Loucy (cell line): ENCODE measurements at regions not wholly inside any gene's neighbourhood (a gene's known extent, or its start where the extent isn't known, plus 50 kb on each side); places are given as distances from the start of the nearest gene placed in this dataset.

ENCODE experiments used
- H2AFZ ChIP-seq: fragments of 200-600 bp; sonication (generic); 2 replicates; pipeline ENCODE4 v1.6.0; 2016; ENCODE audit warnings: antibody characterized with exemption, mild to moderate bottlenecking, low read length, moderate library complexity
- H3F3A ChIP-seq: fragments of 200-600 bp; 2 replicates; pipeline ENCODE4 v1.6.0; 2016; ENCODE audit warnings: antibody characterized with exemption, low read depth, mild to moderate bottlenecking
- H3K27me3 ChIP-seq: fragments of 200-600 bp; sonication (generic); 2 replicates; pipeline ENCODE4 v1.6.1; 2014; ENCODE audit warnings: low read length, mild to moderate bottlenecking; ENCODE audit not compliant: insufficient read depth, poor library complexity, severe bottlenecking
- H3K36me3 ChIP-seq: fragments of 200-600 bp; sonication (generic); 2 replicates; pipeline ENCODE4 v1.6.1; 2016; ENCODE audit warnings: low read length; ENCODE audit not compliant: insufficient read depth
- H3K4me1 ChIP-seq: fragments of 200-600 bp; sonication (generic); 2 replicates; pipeline ENCODE4 v1.5.1; 2014; ENCODE audit warnings: low read length, mild to moderate bottlenecking; ENCODE audit not compliant: insufficient read depth, poor library complexity, severe bottlenecking
- H3K4me2 ChIP-seq: fragments of 200-600 bp; sonication (generic); 2 replicates; pipeline ENCODE4 v1.6.0; 2014; ENCODE audit warnings: antibody characterized with exemption, low read length, low read depth, mild to moderate bottlenecking; ENCODE audit not compliant: poor library complexity, severe bottlenecking
- H3K4me3 ChIP-seq: fragments of 200-600 bp; sonication (generic); 2 replicates; pipeline ENCODE4 v1.5.1; 2014; ENCODE audit warnings: low read length, mild to moderate bottlenecking, mixed read lengths; ENCODE audit not compliant: poor library complexity, severe bottlenecking
- H3K79me2 ChIP-seq: fragments of 200-600 bp; sonication (generic); 2 replicates; pipeline ENCODE4 v1.6.1; 2014; ENCODE audit warnings: low read length; ENCODE audit not compliant: insufficient read depth
- H3K9ac ChIP-seq: fragments of 200-600 bp; sonication (generic); 2 replicates; pipeline ENCODE4 v1.6.0; 2014; ENCODE audit warnings: mild to moderate bottlenecking, low read depth, low read length, moderate library complexity; ENCODE audit not compliant: poor library complexity, severe bottlenecking
- H3K9me2 ChIP-seq: fragments of 200-600 bp; sonication (generic); replicated peaks from 2 replicates; pipeline ENCODE4 v1.6.1; 2016; ENCODE audit warnings: low read depth, low read length, mixed read lengths
- H3K9me3 ChIP-seq: fragments of 200-600 bp; sonication (generic); 2 replicates; pipeline ENCODE4 v1.6.1; 2014; ENCODE audit warnings: mild to moderate bottlenecking, antibody characterized with exemption, low read length, low read depth; ENCODE audit not compliant: insufficient read depth
- H4K20me1 ChIP-seq: fragments of 200-600 bp; sonication (generic); 2 replicates; pipeline ENCODE4 v1.6.0; 2014; ENCODE audit warnings: antibody characterized with exemption, low read length, mild to moderate bottlenecking; ENCODE audit not compliant: insufficient read depth, poor library complexity, severe bottlenecking
- CTCF ChIP-seq: fragments of 200-600 bp; sonication (generic); conservative IDR thresholded peaks from 2 replicates; pipeline ENCODE4 v1.5.1; 2014; ENCODE audit warnings: mild to moderate bottlenecking, antibody characterized with exemption, low read length
- EZH2phosphoT487 ChIP-seq: fragments of 200-600 bp; IDR thresholded peaks from 2 replicates; pipeline ENCODE4 v1.6.1; 2018; ENCODE audit warnings: antibody characterized with exemption, mild to moderate bottlenecking, moderate library complexity, borderline replicate concordance

GRCh38 chr2:199092419-199092818 is 365.3 kb downstream of the SATB2 start:
- Histone ChIP-seq H3K27me3 (no peaks in the 10 kb centered on the region), H3K4me2 (no peak overlapping the region), H3K79me2 (no peaks in the 10 kb centered on the region), H4K20me1 (no peaks in the 10 kb centered on the region), H2AFZ (no peak overlapping the region), H3K9me3 (no peaks in the 10 kb centered on the region), H3K9ac (no peak overlapping the region), H3K9me2 (no peaks in the 10 kb centered on the region), H3K36me3 (no peaks in the 10 kb centered on the region), H3K4me1 (peaks cover 7% of the 10 kb centered on the region), H3K4me3 (no peak overlapping the region), H3F3A (no peaks in the 10 kb centered on the region)
- TF ChIP-seq CTCF (no peak), EZH2phosphoT487 (no peak)

- Histone ChIP-seq H3K36me3 (no peaks in the 10 kb centered on the region), H3K9ac (no peak overlapping the region), H2AFZ (no peak overlapping the region), H4K20me1 (no peaks in the 10 kb centered on the region), H3K4me3 (no peak overlapping the region), H3K4me2 (no peak overlapping the region), H3K4me1 (peaks cover 13% of the 10 kb centered on the region), H3K9me2 (no peaks in the 10 kb centered on the region), H3K27me3 (no peaks in the 10 kb centered on the region), H3K79me2 (no peaks in the 10 kb centered on the region), H3K9me3 (no peaks in the 10 kb centered on the region), H3F3A (no peaks in the 10 kb centered on the region)
- TF ChIP-seq EZH2phosphoT487, result no peak
- no peak for TF ChIP-seq CTCF
Measured at GRCh38 chr2:199085261-199085660, 372.5 kb downstream of the SATB2 start.

- H3K4me2 ChIP-seq, result peak overlapping the region; percentile 15
- H4K20me1 ChIP-seq, result no peaks in the 10 kb centered on the region
- H3K27me3 ChIP-seq, result no peaks in the 10 kb centered on the region
- TF ChIP-seq EZH2phosphoT487 (no peak), CTCF (no peak)
- no peaks in the 10 kb centered on the region for H3K36me3 ChIP-seq
- H2AFZ ChIP-seq, result peak overlapping the region; percentile 60; the same call in 1 of the 2 replicates
- H3K9me2 ChIP-seq, result no peaks in the 10 kb centered on the region
- no peak overlapping the region for H3K4me3 ChIP-seq
- H3F3A ChIP-seq, result no peaks in the 10 kb centered on the region
- H3K4me1 ChIP-seq, result peaks cover 12% of the 10 kb centered on the region
- no peak overlapping the region for H3K9ac ChIP-seq
- no peaks in the 10 kb centered on the region for H3K79me2 ChIP-seq
- no peaks in the 10 kb centered on the region for H3K9me3 ChIP-seq
Measured at GRCh38 chr2:199070322-199070949, 387.3 kb downstream of the SATB2 start.
